Cardiac muscle cell (in vitro differentiated cells and primary cell): ENCODE measurements at regions not wholly inside any gene's neighbourhood (a gene's known extent, or its start where the extent isn't known, plus 50 kb on each side); places are given as distances from the start of the nearest gene placed in this dataset.
"Not testable (repeated sequence)": the region's sequence is repeated elsewhere in the genome, so short reads cannot be mapped to it uniquely, and the experiment has no call there.

ENCODE experiments used
- DNase-seq, 2 donors: peaks; one replicate each; pipeline versions ENCODE4 v3.0.0 to v3.0.0-alpha.2; 2010 to 2017; ENCODE audit warnings: low read depth in 1 of 2, low spot score in 1 of 2
- H3K27ac ChIP-seq: fragments of 200-600 bp; sonication (generic); 2 replicates; pipeline ENCODE4 v1.5.1; 2016
- H3K27me3 ChIP-seq: fragments of 200-600 bp; sonication (generic); 2 replicates; pipeline ENCODE4 v1.6.0; 2016; ENCODE audit warnings: control low read depth
- H3K36me3 ChIP-seq: fragments of 200-600 bp; sonication (generic); 2 replicates; pipeline ENCODE4 v1.5.1; 2016; ENCODE audit warnings: control low read depth
- H3K4me1 ChIP-seq: fragments of 200-600 bp; sonication (generic); 2 replicates; pipeline ENCODE4 v1.8.1; 2017; ENCODE audit warnings: low read depth, mild to moderate bottlenecking, mixed run types
- H3K4me3 ChIP-seq: fragments of 200-600 bp; sonication (generic); 2 replicates; pipeline ENCODE4 v1.5.1; 2016; ENCODE audit warnings: mild to moderate bottlenecking
- H3K9me3 ChIP-seq: fragments of 200-600 bp; sonication (generic); 2 replicates; pipeline ENCODE4 v1.5.1; 2017; ENCODE audit warnings: low read depth, mild to moderate bottlenecking, control low read depth
- CTCF ChIP-seq: IDR thresholded peaks from 2 replicates; pipeline ENCODE4 v1.5.1; 2012; ENCODE audit warnings: low read depth, mild to moderate bottlenecking, low read length

- Histone ChIP-seq H3K9me3 (no peaks in the 10 kb centered on the region), H3K36me3 (no peaks in the 10 kb centered on the region), H3K4me3 (no peak overlapping the region), H3K27me3 (no peaks in the 10 kb centered on the region), H3K4me1 (no peaks in the 10 kb centered on the region), H3K27ac (no peak overlapping the region)
- no peak for TF ChIP-seq CTCF
- DNase-seq, result no peak
These were observed 564.6 kb downstream of the MFSD1 start for GRCh38 chr3:159366476-159366875.

GRCh38 chr3:159371961-159372360 lies 570.1 kb downstream of the MFSD1 start:
- no peak for DNase-seq
- Histone ChIP-seq H3K4me3 (no peak overlapping the region), H3K27me3 (no peaks in the 10 kb centered on the region), H3K4me1 (no peaks in the 10 kb centered on the region), H3K9me3 (no peaks in the 10 kb centered on the region), H3K36me3 (no peaks in the 10 kb centered on the region), H3K27ac (no peak overlapping the region)
- no peak for TF ChIP-seq CTCF

- Histone ChIP-seq H3K27ac (peak overlapping the region; percentile 1), H3K27me3 (no peaks in the 10 kb centered on the region), H3K9me3 (no peaks in the 10 kb centered on the region), H3K36me3 (no peaks in the 10 kb centered on the region), H3K4me3 (no peak overlapping the region), H3K4me1 (peaks cover 6% of the 10 kb centered on the region)
- no peak for TF ChIP-seq CTCF
- DNase-seq, result peak in 1 of 2 donors; percentile 22
These were observed 576.7 kb downstream of the MFSD1 start for GRCh38 chr3:159378396-159379194.

- Histone ChIP-seq H3K9me3 (no peaks in the 10 kb centered on the region), H3K4me1 (peaks cover 6% of the 10 kb centered on the region), H3K36me3 (no peaks in the 10 kb centered on the region), H3K4me3 (no peak overlapping the region), H3K27ac (no peak overlapping the region), H3K27me3 (no peaks in the 10 kb centered on the region)
- no peak for DNase-seq
- no peak for TF ChIP-seq CTCF
These were observed 579.0 kb downstream of the MFSD1 start for GRCh38 chr3:159380891-159381290.

GRCh38 chr3:159390656-159391212 lies 588.9 kb downstream of the MFSD1 start:
- H3K27ac ChIP-seq, result no peak overlapping the region
- no peaks in the 10 kb centered on the region for H3K9me3 ChIP-seq
- H3K36me3 ChIP-seq, result no peaks in the 10 kb centered on the region
- no peaks in the 10 kb centered on the region for H3K27me3 ChIP-seq
- H3K4me1 ChIP-seq, result no peaks in the 10 kb centered on the region
- TF ChIP-seq CTCF, result no peak
- no peak for DNase-seq
- no peak overlapping the region for H3K4me3 ChIP-seq

- H3K4me3 ChIP-seq, H3K36me3 ChIP-seq, DNase-seq, H3K4me1 ChIP-seq, H3K27me3 ChIP-seq, H3K27ac ChIP-seq, H3K9me3 ChIP-seq: not testable (repeated sequence)
These were observed 591.0 kb upstream of the IL12A start for GRCh38 chr3:159397683-159398082.
